GM19035 (cell line): ENCODE measurements at regions not wholly inside any gene's neighbourhood (a gene's known extent, or its start where the extent isn't known, plus 50 kb on each side); places are given as distances from the start of the nearest gene placed in this dataset.
"Not testable (repeated sequence)": the region's sequence is repeated elsewhere in the genome, so short reads cannot be mapped to it uniquely, and the experiment has no call there.

Experiments used
- ATAC-seq: cut with Tn5 transposase; IDR thresholded peaks from one replicate; pipeline ENCODE4 v1.9.1; 2021; ENCODE audit not compliant: unreplicated experiment

- no peak for ATAC-seq
Observed at GRCh38 chr3:152621006-152621868, 213.7 kb upstream of the P2RY1 start.

GRCh38 chr3:152621967-152622810 is 212.7 kb upstream of the P2RY1 start:
- no peak for ATAC-seq

GRCh38 chr3:152622811-152623167 is 212.1 kb upstream of the P2RY1 start:
- no peak for ATAC-seq

GRCh38 chr3:152623286-152623911 is 211.5 kb upstream of the P2RY1 start:
- no peak for ATAC-seq

- ATAC-seq, result no peak
Observed at GRCh38 chr3:152626226-152626625, 208.7 kb upstream of the P2RY1 start.

- no peak for ATAC-seq
Observed at GRCh38 chr3:152628496-152628895, 206.4 kb upstream of the P2RY1 start.

- no peak for ATAC-seq
Observed at GRCh38 chr3:152629363-152630122, 205.4 kb upstream of the P2RY1 start.

GRCh38 chr3:152635389-152635788 is 199.5 kb upstream of the P2RY1 start:
- ATAC-seq, result no peak

GRCh38 chr3:152636651-152637050 is 198.3 kb upstream of the P2RY1 start:
- no peak for ATAC-seq

GRCh38 chr3:152638214-152638613 is 196.7 kb upstream of the P2RY1 start:
- no peak for ATAC-seq

- ATAC-seq, result no peak
Observed at GRCh38 chr3:152638707-152639450, 196.1 kb upstream of the P2RY1 start.

GRCh38 chr3:152641198-152641597 is 193.7 kb upstream of the P2RY1 start:
- ATAC-seq, result no peak

GRCh38 chr3:152642658-152643057 is 192.3 kb upstream of the P2RY1 start:
- no peak for ATAC-seq

GRCh38 chr3:152644478-152644877 is 190.5 kb upstream of the P2RY1 start:
- ATAC-seq, result no peak

- ATAC-seq, result no peak
Observed at GRCh38 chr3:152646004-152646403, 188.9 kb upstream of the P2RY1 start.

GRCh38 chr3:152650177-152650576 is 184.8 kb upstream of the P2RY1 start:
- ATAC-seq, result no peak

- not testable (repeated sequence) for ATAC-seq
Observed at GRCh38 chr3:152650923-152651322, 184.0 kb upstream of the P2RY1 start.

- no peak for ATAC-seq
Observed at GRCh38 chr3:152656214-152656971, 178.5 kb upstream of the P2RY1 start.

- ATAC-seq, result no peak
Observed at GRCh38 chr3:152656972-152657355, 178.0 kb upstream of the P2RY1 start.
